ENCODE measurements at regions not wholly inside any gene's neighbourhood (a gene's known extent, or its start where the extent isn't known, plus 50 kb on each side); places are given as distances from the start of the nearest gene placed in this dataset.
"Not testable (repeated sequence)": the region's sequence is repeated elsewhere in the genome, so short reads cannot be mapped to it uniquely, and the experiment has no call there.

DNA sequence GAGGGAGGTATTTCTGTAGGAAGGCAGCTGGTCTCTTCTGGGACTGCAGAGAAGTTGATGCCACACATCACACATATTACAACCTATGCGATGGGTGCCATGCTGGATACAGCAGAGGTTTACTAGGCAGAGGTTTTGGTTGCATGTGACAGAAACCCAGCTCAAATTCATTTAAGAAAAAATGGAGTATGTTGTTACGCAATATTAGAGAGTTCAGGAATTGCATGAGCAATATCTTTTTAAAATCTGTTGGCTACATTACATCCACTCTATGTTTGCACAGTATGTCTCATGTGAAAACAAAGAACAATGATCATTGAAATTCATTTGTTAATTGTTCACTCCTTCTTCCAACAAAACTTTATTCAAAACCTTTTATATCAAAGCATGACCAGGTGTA lies 425.2 kb downstream of the RWDD3 start:
- DNase-seq (ENCODE audit: low spot score) = no peak
- TF ChIP-seq, protein P1, sequence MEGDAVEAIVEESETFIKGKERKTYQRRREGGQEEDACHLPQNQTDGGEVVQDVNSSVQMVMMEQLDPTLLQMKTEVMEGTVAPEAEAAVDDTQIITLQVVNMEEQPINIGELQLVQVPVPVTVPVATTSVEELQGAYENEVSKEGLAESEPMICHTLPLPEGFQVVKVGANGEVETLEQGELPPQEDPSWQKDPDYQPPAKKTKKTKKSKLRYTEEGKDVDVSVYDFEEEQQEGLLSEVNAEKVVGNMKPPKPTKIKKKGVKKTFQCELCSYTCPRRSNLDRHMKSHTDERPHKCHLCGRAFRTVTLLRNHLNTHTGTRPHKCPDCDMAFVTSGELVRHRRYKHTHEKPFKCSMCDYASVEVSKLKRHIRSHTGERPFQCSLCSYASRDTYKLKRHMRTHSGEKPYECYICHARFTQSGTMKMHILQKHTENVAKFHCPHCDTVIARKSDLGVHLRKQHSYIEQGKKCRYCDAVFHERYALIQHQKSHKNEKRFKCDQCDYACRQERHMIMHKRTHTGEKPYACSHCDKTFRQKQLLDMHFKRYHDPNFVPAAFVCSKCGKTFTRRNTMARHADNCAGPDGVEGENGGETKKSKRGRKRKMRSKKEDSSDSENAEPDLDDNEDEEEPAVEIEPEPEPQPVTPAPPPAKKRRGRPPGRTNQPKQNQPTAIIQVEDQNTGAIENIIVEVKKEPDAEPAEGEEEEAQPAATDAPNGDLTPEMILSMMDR (IDR thresholded peaks at IDR 0.05; ENCODE audit: extremely low read depth, insufficient read depth, missing control alignments) = no peak
- in situ Hi-C loops (cut with MboI; ENCODE audit: low pct_unique_long_range_greater_than_20kb, low sequenced_read_pairs, unreplicated experiment) = no loop called here

DNA sequence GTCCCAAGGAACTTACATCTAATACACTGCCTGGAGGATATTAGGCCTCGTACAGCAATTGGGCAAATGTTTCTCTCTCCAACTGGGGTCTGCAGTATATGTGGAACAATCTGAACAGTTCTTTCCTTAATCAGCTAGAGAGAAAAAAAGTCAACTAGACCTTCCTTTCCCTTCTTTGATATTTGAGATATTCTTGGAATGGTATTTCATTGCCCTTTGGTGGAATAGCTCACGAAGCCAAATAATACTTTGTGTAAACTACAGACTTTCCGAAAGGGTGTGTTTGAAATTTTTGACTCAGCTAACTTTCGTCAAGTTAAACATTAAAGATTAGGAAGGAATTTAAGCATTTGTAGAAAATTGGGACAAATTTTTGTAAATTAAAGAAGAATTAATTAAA lies 425.6 kb downstream of the RWDD3 start:
- no peak for DNase-seq (ENCODE audit: low spot score)
- TF ChIP-seq, protein P1 (IDR thresholded peaks at IDR 0.05; ENCODE audit: extremely low read depth, insufficient read depth, missing control alignments) = no peak
- in situ Hi-C loops (cut with MboI; ENCODE audit: low pct_unique_long_range_greater_than_20kb, low sequenced_read_pairs, unreplicated experiment) = no loop called here

DNA sequence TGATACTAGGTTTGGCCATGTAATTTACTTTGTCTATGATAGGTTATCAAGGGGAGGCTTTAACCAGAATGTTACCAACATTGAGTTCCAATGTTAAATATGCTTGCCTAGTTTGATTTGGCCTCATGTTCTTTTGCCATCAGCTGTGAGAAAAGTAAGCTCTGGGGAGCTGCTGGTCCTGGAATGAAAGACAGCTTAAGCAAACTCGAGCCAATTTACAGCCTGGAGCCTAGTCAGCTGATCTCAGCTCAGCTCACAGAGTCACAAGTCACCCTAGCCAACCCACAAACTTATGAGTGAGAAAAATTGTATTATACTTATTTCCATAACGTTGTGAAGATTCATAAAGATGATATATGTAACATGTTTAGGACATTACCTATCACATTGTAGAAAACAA lies 426.7 kb downstream of the RWDD3 start:
- DNase-seq (ENCODE audit: low spot score) = no peak
- in situ Hi-C loops (cut with MboI; ENCODE audit: low pct_unique_long_range_greater_than_20kb, low sequenced_read_pairs, unreplicated experiment) = no loop called here
- TF ChIP-seq, protein P1 (IDR thresholded peaks at IDR 0.05; ENCODE audit: extremely low read depth, insufficient read depth, missing control alignments) = no peak

DNA sequence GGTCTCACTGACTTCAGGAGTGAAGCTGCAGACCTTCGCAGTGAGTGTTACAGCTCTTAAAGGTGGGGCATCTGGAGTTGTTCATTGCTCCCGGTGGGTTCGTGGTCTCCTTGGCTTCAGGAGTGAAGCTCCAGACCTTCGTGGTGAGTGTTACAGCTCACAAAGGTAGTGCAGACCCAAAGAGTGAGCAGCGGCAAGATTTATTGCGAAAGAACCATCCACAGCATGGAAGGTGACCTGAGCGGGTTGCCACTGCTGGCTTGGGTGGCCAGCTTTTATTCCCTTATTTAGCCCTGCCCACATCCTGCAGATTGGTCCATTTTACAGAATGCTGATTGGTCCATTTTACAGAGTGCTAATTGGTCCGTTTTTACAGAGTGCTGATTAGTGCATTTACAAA lies 429.5 kb downstream of the RWDD3 start:
- in situ Hi-C loops (cut with MboI; ENCODE audit: low pct_unique_long_range_greater_than_20kb, low sequenced_read_pairs, unreplicated experiment); DNase-seq (ENCODE audit: low spot score): not testable (repeated sequence)

DNA sequence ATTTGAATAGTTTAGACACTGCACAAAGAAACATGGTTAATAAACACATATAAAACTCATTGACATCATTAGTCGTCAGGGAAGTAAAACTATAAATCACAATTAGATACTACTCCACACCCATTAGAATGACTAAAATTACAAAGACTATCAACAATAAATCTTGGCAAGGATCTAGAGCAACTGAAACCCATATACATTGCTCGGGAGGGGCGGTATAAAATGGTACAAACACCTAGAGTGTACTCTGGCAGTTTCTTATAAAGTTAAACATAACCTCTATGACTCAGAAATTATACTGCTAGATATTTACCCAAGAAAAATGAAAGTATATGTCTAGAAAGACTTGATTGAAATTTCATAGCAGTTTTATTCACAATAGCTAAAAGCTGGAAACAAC lies 434.2 kb downstream of the RWDD3 start:
- no peak for DNase-seq (ENCODE audit: low spot score)
- TF ChIP-seq, protein P1 (IDR thresholded peaks at IDR 0.05; ENCODE audit: extremely low read depth, insufficient read depth, missing control alignments) = no peak
- in situ Hi-C loops (cut with MboI; ENCODE audit: low pct_unique_long_range_greater_than_20kb, low sequenced_read_pairs, unreplicated experiment) = no loop called here

DNA sequence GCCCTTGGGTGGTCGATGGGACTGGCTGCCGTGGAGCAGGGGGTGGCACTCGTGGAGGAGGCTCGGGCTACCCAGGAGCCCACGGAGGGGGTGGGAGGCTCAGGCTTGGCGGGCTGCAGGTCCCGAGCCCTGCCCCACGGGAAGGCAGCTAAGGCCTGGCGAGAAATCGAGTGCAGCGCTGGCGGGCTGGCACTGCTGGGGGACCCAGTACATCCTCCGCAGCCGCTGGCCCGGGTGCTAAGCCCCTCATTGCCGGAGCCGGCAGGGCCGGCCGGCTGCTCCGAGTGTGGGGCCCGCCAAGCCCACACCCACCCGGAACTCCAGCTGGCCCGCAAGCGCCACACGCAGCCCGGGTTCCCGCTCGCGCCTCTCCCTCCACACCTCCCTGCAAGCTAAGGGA lies 435.6 kb downstream of the RWDD3 start:
- DNase-seq (ENCODE audit: low spot score); in situ Hi-C loops (cut with MboI; ENCODE audit: low pct_unique_long_range_greater_than_20kb, low sequenced_read_pairs, unreplicated experiment): not testable (repeated sequence)

DNA sequence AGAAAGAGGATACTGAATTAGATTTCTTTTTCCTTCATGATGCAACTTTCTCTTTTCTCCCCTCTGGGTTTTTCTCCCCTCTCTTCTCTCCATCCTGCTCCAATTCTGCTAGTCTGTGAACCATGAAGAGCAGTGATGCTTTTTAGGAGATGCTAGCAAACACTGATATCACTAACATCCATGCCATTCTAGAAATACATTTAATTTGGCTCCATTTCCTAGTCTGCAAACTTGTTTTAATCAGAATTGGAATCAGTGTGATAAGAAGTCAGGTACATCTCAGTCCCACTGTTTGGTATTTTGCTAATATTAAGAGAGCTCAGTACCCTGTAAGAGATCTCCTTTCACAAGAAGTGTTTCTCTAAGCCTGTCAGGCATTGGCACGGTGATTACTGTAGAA lies 437.1 kb downstream of the RWDD3 start:
- no peak for DNase-seq (ENCODE audit: low spot score)
- in situ Hi-C loops (cut with MboI; ENCODE audit: low pct_unique_long_range_greater_than_20kb, low sequenced_read_pairs, unreplicated experiment) = no loop called here
- TF ChIP-seq, protein P1 (IDR thresholded peaks at IDR 0.05; ENCODE audit: extremely low read depth, insufficient read depth, missing control alignments) = no peak

DNA sequence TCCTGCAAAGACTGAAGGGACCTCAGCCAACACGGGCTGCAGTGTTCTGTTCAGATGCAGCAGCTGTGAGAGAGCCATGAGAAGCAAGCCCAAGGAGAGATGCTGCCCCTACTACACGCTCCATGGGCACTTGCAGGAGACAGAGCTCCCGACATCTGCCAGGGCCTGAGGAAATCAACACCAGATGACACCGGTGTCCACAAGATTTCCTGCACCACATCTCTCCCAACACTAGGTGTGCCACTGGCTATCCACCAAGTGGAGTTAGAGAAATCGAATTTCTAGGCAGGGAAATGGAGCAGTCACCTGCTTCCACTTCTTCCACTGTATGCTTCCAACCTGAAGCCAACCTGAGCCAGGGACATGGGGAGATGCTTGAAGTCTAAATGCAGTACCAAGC lies 445.3 kb downstream of the RWDD3 start:
- in situ Hi-C loops (cut with MboI; ENCODE audit: low pct_unique_long_range_greater_than_20kb, low sequenced_read_pairs, unreplicated experiment) = no loop called here
- DNase-seq (ENCODE audit: low spot score) = no peak
- TF ChIP-seq, protein P1 (IDR thresholded peaks at IDR 0.05; ENCODE audit: extremely low read depth, insufficient read depth, missing control alignments) = no peak
